PC-3 (cell line): ENCODE measurements at regions not wholly inside any gene's neighbourhood (a gene's known extent, or its start where the extent isn't known, plus 50 kb on each side); places are given as distances from the start of the nearest gene placed in this dataset.

ENCODE experiments used
- ATAC-seq: fragments of 200-7000 bp; cut with Tn5 transposase; 2 replicates; pipeline ENCODE4 v1.9.1; 2020; ENCODE audit warnings: mild to moderate bottlenecking, moderate library complexity
- BruUV-seq: library from RNA; stranded (reverse); fragments of 400-500 nt; replicated peaks from 2 replicates; lab custom pipeline; 2021; lab: Mats Ljungman, UMichigan
- CTCF ChIA-PET: fragments of 300-600 bp; sonication (Branson Sonifier 250); formaldehyde crosslinking; loops from one replicate; lab custom pipeline; 2022; ENCODE audit warnings: antibody characterized with exemption; lab: Charles Lee
- POLR2A ChIA-PET: fragments of 300-600 bp; sonication (Branson Sonifier 250); formaldehyde crosslinking; loops from one replicate; lab custom pipeline; 2022; ENCODE audit warnings: antibody characterized with exemption; ENCODE audit not compliant: unreplicated experiment; lab: Charles Lee
- DNase-seq: peaks from one replicate; pipeline ENCODE4 v3.0.0-alpha.2; 2015
- H2AFZ ChIP-seq: fragments of 300-600 bp; sonication (generic); 2 replicates; pipeline ENCODE4 v1.6.0; 2016; ENCODE audit warnings: antibody characterized with exemption, low read length
- H3F3A ChIP-seq: fragments of 300-600 bp; sonication (generic); one replicate; pipeline ENCODE4 v1.6.0; 2017; ENCODE audit warnings: antibody characterized with exemption, low read length, control low read depth, mild to moderate bottlenecking; ENCODE audit not compliant: unreplicated experiment
- H3K27ac ChIP-seq: fragments of 300-600 bp; sonication (generic); 2 replicates; pipeline ENCODE4 v1.5.1; 2016; ENCODE audit warnings: mild to moderate bottlenecking, low read length
- H3K27me3 ChIP-seq: fragments of 300-600 bp; sonication (generic); 2 replicates; pipeline ENCODE4 v1.6.1; 2016; ENCODE audit warnings: low read length, mixed read lengths
- H3K36me3 ChIP-seq: fragments of 300-600 bp; sonication (generic); 2 replicates; pipeline ENCODE4 v1.6.1; 2016; ENCODE audit warnings: low read depth, mixed run types, low read length, mixed read lengths
- H3K4me1 ChIP-seq: fragments of 300-600 bp; sonication (generic); 2 replicates; pipeline ENCODE4 v1.5.1; 2016; ENCODE audit warnings: low read length; ENCODE audit not compliant: insufficient read depth
- H3K4me2 ChIP-seq: fragments of 300-600 bp; sonication (generic); 2 replicates; pipeline ENCODE4 v1.6.0; 2016; ENCODE audit warnings: low read length
- H3K4me3 ChIP-seq: fragments of 300-600 bp; sonication (generic); 2 replicates; pipeline ENCODE4 v1.5.1; 2016; ENCODE audit warnings: mild to moderate bottlenecking, low read length, mixed read lengths
- H3K79me2 ChIP-seq: fragments of 300-600 bp; sonication (generic); 2 replicates; pipeline ENCODE4 v1.6.1; 2017; ENCODE audit warnings: low read length, mixed read lengths
- H3K9ac ChIP-seq: fragments of 300-600 bp; sonication (generic); 2 replicates; pipeline ENCODE4 v1.6.0; 2016; ENCODE audit warnings: mild to moderate bottlenecking, low read length
- H3K9me2 ChIP-seq: fragments of 300-600 bp; sonication (generic); replicated peaks from 2 replicates; pipeline ENCODE4 v1.6.1; 2016; ENCODE audit warnings: mixed run types, low read length, mixed read lengths
- H3K9me3 ChIP-seq: fragments of 300-600 bp; sonication (generic); 2 replicates; pipeline ENCODE4 v1.6.1; 2016; ENCODE audit warnings: low read length, mixed read lengths
- H4K20me1 ChIP-seq: fragments of 300-600 bp; sonication (generic); 2 replicates; pipeline ENCODE4 v1.6.1; 2016; ENCODE audit warnings: low read length, mixed read lengths
- EZH2 ChIP-seq: fragments of 300-600 bp; sonication (generic); IDR thresholded peaks from one replicate; pipeline ENCODE4 v1.6.1; 2017; ENCODE audit warnings: antibody characterized with exemption, mild to moderate bottlenecking, low read length; ENCODE audit not compliant: unreplicated experiment
- EZH2phosphoT487 ChIP-seq: fragments of 300-600 bp; sonication (generic); IDR thresholded peaks from 2 replicates; pipeline ENCODE4 v1.6.1; 2018; ENCODE audit warnings: mild to moderate bottlenecking, antibody characterized with exemption, low read length, borderline replicate concordance
- intact Hi-C: fragments of 100-400 bp; cut with micrococcal nuclease; formaldehyde crosslinking; loops from 2 replicates; pipeline ENCODE4 v1.9.0; 2023
- TF ChIP-seq, protein P1 (sequence below): fragments of 300-600 bp; sonication (generic); conservative IDR thresholded peaks from 2 replicates; pipeline ENCODE4 v1.5.1; 2017; ENCODE audit warnings: antibody characterized with exemption, low read depth, mild to moderate bottlenecking, low read length

DNA sequence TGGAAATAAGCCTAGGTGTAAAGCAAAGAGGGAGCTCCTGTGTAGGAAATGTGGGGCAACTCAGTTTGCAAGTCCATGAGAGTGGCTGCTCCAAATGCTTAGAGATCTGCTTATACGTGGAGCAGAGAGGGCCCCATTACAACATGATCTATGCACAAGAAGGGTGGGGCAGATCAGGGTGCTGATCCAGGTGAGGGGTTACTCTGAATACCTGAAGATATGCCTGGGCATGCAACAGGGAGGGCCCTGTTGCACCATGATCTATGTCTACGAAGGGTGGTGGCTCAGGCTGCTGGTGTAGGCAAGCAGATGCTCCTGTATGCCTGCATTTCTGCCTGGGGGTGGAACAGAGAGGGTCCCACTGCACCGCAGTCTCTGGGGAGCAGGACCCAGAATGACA is 1121.2 kb downstream of the RAPGEF2 start:
- POLR2A ChIA-PET: no interaction called here
- BruUV-seq: no TSS peak
- H3K79me2 ChIP-seq: no peaks in the 10 kb centered on the region
- intact Hi-C loops: no loop called here
- no peaks in the 10 kb centered on the region for H3K9me3 ChIP-seq
- H3K36me3 ChIP-seq: no peaks in the 10 kb centered on the region
- no peaks in the 10 kb centered on the region for H4K20me1 ChIP-seq
- no peaks in the 10 kb centered on the region for H3K9me2 ChIP-seq
- CTCF ChIA-PET: no interaction called here
- TF ChIP-seq EZH2phosphoT487: no peak
- no peak for TF ChIP-seq EZH2
- H2AFZ ChIP-seq: no peak overlapping the region
- DNase-seq (no peak), ATAC-seq (no peak)
- no peak overlapping the region for H3K27ac ChIP-seq
- no peak overlapping the region for H3K4me3 ChIP-seq
- H3F3A ChIP-seq: no peaks in the 10 kb centered on the region
- H3K27me3 ChIP-seq: no peaks in the 10 kb centered on the region
- no peak overlapping the region for H3K4me2 ChIP-seq
- no peak overlapping the region for H3K9ac ChIP-seq
- H3K4me1 ChIP-seq: no peaks in the 10 kb centered on the region

DNA sequence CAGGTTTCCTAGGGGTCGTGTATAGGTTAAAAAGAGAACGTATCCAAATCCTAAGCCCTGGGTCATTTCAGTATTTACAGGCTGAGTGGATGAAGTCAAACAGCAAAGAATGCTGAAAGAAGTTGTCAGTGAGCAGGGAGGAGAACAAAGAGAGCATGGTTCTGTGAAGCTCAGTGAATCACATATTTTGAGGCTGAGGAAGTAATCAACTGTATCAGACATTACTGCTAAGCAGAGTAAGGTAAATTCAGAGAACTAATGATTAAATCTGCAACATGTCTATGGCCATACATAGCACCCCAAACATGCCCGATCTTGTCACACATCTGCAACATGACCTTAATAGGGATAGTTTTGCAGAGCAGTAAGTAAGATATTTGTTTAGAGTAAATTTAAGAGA is 1130.3 kb downstream of the RAPGEF2 start:
- Histone ChIP-seq H4K20me1 (no peaks in the 10 kb centered on the region), H3K27ac (no peak overlapping the region), H3K9ac (no peak overlapping the region), H2AFZ (no peak overlapping the region), H3K9me2 (no peaks in the 10 kb centered on the region), H3K79me2 (no peaks in the 10 kb centered on the region), H3K4me2 (no peak overlapping the region), H3F3A (no peaks in the 10 kb centered on the region), H3K36me3 (no peaks in the 10 kb centered on the region), H3K27me3 (no peaks in the 10 kb centered on the region), H3K4me3 (no peak overlapping the region), H3K4me1 (no peaks in the 10 kb centered on the region), H3K9me3 (no peaks in the 10 kb centered on the region)
- CTCF ChIA-PET: no interaction called here
- no TSS peak for BruUV-seq
- DNase-seq (no peak), ATAC-seq (no peak)
- POLR2A ChIA-PET: no interaction called here
- intact Hi-C loops: no loop called here
- TF ChIP-seq EZH2 (no peak), EZH2phosphoT487 (no peak)
- TF ChIP-seq, protein P1, sequence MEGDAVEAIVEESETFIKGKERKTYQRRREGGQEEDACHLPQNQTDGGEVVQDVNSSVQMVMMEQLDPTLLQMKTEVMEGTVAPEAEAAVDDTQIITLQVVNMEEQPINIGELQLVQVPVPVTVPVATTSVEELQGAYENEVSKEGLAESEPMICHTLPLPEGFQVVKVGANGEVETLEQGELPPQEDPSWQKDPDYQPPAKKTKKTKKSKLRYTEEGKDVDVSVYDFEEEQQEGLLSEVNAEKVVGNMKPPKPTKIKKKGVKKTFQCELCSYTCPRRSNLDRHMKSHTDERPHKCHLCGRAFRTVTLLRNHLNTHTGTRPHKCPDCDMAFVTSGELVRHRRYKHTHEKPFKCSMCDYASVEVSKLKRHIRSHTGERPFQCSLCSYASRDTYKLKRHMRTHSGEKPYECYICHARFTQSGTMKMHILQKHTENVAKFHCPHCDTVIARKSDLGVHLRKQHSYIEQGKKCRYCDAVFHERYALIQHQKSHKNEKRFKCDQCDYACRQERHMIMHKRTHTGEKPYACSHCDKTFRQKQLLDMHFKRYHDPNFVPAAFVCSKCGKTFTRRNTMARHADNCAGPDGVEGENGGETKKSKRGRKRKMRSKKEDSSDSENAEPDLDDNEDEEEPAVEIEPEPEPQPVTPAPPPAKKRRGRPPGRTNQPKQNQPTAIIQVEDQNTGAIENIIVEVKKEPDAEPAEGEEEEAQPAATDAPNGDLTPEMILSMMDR: no peak

DNA sequence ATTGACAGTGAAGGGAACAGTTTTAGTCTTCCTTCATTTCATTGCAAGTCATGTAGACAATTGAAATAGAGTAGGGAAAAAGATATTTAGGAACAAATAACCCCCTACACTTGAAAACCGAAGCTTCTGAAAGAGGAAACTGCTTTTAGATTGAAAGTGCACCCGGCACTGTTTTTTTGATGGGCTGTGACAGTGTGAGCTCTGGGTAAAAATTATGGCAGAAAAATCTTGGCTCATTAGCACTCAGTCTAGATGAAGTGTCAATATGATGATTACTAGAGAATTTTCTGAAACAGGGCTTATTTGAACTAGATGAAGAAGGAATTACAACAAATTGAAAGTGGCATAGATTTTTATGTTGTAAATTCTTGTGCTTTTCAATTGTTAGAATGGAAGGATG is 1132.4 kb downstream of the RAPGEF2 start:
- no peaks in the 10 kb centered on the region for H3K79me2 ChIP-seq
- H3K9ac ChIP-seq: no peak overlapping the region
- no peak for TF ChIP-seq EZH2
- no peak for TF ChIP-seq EZH2phosphoT487
- TF ChIP-seq, protein P1: no peak
- no peaks in the 10 kb centered on the region for H4K20me1 ChIP-seq
- H3K27me3 ChIP-seq: no peaks in the 10 kb centered on the region
- H3K9me2 ChIP-seq: no peaks in the 10 kb centered on the region
- H3F3A ChIP-seq: no peaks in the 10 kb centered on the region
- no peak overlapping the region for H3K4me3 ChIP-seq
- H3K9me3 ChIP-seq: no peaks in the 10 kb centered on the region
- BruUV-seq: no TSS peak
- H3K4me2 ChIP-seq: no peak overlapping the region
- ATAC-seq (no peak), DNase-seq (no peak)
- CTCF ChIA-PET: no interaction called here
- no peak overlapping the region for H3K27ac ChIP-seq
- POLR2A ChIA-PET: no interaction called here
- no peaks in the 10 kb centered on the region for H3K36me3 ChIP-seq
- no peak overlapping the region for H2AFZ ChIP-seq
- H3K4me1 ChIP-seq: no peaks in the 10 kb centered on the region
- intact Hi-C loops: no loop called here
